C4-2B (cell line): ENCODE measurements at regions not wholly inside any gene's neighbourhood (a gene's known extent, or its start where the extent isn't known, plus 50 kb on each side); places are given as distances from the start of the nearest gene placed in this dataset.

ENCODE experiments used
- H3K27ac ChIP-seq: fragments of 450-650 bp; 2 replicates; pipeline ENCODE4 v1.5.1; 2017
- ZFX ChIP-seq: fragments of 450-650 bp; IDR thresholded peaks from 2 replicates; pipeline ENCODE4 v1.6.1; 2017
- TF ChIP-seq, protein P1 (sequence below): fragments of 450-650 bp; conservative IDR thresholded peaks from 2 replicates; pipeline ENCODE4 v1.5.1; 2017; ENCODE audit warnings: mild to moderate bottlenecking

DNA sequence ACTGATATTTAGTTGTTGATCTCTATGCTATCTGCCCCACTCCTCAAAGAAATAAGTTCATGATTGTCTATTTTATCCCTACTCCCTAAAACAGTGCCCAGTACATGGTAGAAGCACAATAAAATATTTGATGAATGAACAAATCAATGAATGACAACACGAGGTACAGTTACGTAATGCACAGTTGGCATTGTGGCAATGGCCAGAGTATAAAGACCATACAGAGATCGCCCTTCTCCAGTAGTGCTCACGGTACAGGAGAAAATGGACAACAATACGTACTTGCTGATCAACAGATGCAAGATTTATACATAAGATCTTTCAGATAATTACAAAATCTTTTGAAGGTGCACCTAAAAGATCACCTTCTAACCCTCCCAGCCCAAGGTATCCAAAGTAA lies 225.4 kb downstream of the KLF12 start:
- H3K27ac ChIP-seq = no peak overlapping the region
- TF ChIP-seq, protein P1, sequence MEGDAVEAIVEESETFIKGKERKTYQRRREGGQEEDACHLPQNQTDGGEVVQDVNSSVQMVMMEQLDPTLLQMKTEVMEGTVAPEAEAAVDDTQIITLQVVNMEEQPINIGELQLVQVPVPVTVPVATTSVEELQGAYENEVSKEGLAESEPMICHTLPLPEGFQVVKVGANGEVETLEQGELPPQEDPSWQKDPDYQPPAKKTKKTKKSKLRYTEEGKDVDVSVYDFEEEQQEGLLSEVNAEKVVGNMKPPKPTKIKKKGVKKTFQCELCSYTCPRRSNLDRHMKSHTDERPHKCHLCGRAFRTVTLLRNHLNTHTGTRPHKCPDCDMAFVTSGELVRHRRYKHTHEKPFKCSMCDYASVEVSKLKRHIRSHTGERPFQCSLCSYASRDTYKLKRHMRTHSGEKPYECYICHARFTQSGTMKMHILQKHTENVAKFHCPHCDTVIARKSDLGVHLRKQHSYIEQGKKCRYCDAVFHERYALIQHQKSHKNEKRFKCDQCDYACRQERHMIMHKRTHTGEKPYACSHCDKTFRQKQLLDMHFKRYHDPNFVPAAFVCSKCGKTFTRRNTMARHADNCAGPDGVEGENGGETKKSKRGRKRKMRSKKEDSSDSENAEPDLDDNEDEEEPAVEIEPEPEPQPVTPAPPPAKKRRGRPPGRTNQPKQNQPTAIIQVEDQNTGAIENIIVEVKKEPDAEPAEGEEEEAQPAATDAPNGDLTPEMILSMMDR = no peak
- TF ChIP-seq ZFX = no peak

DNA sequence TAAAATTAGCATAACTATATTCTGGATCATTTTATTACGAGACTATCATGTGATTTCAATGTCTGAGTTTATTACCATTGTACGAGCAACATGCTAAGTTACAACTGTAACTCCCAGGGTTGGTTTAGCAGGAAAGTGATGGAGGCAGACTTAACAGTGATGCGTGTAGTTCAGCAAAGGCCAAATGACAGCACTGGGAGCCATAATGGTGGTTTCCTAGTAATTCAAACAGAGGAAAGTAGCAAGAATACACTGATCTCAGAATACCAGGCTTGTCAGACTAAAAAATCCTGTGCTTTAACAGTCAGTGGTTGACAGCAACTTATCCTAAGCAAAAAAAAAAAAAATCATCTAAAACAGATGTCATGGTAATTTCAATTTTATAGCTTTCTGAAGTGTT lies 229.6 kb downstream of the KLF12 start:
- H3K27ac ChIP-seq = no peak overlapping the region
- TF ChIP-seq, protein P1 = no peak
- TF ChIP-seq ZFX = no peak

DNA sequence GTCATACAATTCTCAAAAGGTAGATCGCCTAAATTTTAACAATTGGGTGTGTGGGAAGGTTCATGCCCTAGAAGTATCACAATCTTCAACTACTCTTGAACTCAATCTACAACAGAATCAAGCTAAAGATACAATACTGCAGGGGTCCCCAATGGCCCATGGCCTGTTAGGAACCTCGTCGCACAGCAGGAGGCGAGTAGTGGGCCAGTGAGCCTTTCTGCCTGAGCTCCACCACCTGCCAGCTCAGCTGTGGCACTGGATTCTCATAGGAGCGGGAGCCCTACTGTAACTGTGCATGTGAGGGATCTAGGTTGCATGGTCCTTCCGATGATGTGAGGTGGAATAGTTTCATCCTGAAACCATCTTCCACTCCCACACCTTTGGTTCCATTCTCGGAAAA lies 230.6 kb downstream of the KLF12 start:
- no peak overlapping the region for H3K27ac ChIP-seq
- no peak for TF ChIP-seq ZFX
- TF ChIP-seq, protein P1 = no peak

DNA sequence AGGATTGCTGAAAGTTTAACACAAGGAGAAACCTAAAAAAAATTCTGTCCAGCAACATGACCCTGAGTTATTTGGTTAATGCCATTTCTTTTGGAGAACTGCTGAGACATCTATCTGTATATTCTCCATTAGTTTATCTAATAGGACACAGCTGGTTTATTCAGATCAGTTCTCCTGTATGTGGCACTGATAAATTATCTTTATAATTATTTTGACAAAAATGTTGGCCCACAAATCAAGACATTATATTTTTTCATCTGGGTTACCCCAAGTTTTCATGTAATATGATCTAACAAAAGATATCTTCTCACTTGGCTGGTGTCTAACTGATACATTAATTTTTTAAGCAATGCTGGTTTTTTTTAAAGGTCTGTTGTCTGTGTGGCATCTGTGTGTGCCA lies 231.4 kb downstream of the KLF12 start:
- no peak overlapping the region for H3K27ac ChIP-seq
- TF ChIP-seq, protein P1 = no peak
- no peak for TF ChIP-seq ZFX

DNA sequence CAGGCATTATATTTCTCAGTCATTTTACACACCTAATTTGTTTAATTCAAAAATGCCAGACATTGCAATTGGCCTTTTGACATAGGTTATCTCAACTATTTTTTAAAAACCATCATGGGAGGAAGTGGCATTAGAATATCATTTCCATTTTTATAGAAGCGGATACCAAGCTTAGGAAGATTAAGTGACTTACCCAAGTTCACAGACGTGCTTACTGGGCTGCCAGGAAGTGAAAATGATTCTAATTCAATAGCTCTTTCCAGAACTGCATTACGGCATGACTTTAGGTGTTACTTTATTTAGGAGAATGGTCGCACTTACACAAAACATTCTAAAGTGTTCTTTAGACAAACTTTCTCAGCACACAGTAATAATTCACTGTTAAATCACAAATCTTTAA lies 231.9 kb downstream of the KLF12 start:
- H3K27ac ChIP-seq = no peak overlapping the region
- TF ChIP-seq ZFX = no peak
- TF ChIP-seq, protein P1 = no peak

DNA sequence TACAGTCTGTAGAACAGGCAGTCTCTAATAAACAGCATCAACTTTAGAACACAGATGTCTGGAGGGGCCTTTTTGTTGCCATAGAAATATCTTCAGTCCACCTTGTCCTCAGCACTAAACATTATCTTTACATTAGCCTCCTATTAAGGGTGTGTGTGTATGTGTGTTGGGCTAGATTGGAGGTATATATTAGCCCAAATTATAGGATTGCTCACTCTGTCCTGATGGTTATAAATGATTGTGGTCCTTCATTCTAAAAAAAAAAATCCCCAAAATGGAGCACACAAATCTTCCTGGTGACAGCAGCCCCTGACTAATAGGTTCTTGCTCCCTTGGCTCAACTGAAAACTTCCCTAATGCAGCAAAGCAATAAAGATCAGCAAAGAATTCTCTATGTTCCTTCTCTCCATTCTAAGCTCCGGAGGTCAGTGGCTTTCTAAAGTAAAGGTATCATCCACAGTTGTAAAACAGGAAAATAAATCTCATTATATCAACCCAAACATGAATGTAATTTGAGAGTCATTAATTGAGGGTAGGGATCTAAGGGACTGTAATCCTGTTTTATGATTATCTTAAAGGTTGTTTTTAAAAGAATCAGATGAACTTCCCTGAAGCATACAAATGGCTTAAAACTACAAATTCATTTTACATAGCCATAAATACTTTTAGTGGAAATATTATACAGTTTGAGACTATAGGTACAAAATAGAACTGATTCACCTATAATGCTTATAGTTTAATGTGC lies 232.7 kb downstream of the KLF12 start:
- TF ChIP-seq ZFX = no peak
- TF ChIP-seq, protein P1 = no peak
- H3K27ac ChIP-seq = no peak overlapping the region

DNA sequence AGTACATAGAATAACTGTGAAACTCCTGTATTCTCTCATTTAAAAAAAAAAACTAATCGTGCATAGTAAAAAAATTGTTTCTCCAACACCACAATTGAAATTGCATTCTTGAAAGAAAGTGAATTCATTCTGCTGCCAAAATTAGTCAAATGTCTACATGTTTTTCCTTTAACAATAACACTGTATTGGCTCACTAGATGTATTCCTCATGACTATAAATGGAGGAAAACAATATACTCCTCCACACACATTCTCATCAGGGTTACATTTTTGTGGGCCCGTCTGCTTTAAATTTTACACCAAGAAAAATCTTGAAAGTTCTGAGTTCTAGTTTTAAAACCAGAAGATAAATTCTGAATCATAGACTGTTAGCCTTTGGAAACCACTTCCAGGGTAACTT lies 233.6 kb downstream of the KLF12 start:
- TF ChIP-seq, protein P1 = no peak
- no peak for TF ChIP-seq ZFX
- no peak overlapping the region for H3K27ac ChIP-seq
